Pancreas (tissue), 10 donors: ENCODE measurements at regions not wholly inside any gene's neighbourhood (a gene's known extent, or its start where the extent isn't known, plus 50 kb on each side); places are given as distances from the start of the nearest gene placed in this dataset.

Experiments
- ATAC-seq, 4 donors: fragments of 200-7000 bp; cut with Tn5 transposase; one replicate each; pipeline versions ENCODE4 v1.8.0 to v1.9.1; 2020; ENCODE audit warnings: mild to moderate bottlenecking in 4 of 4, moderate library complexity in 4 of 4
- DNase-seq, 6 donors: peaks; one replicate each; pipeline ENCODE4 v3.0.0-alpha.2; 2020
- FAIRE-seq: peaks from 2 replicates; lab custom pipeline; 2012; peaks lifted over from hg19 to GRCh38; lab: Jason Lieb, UNC
- H3K27ac ChIP-seq, 4 donors: fragments of 200-600 bp; sonication (generic); 1 replicate in 3 of 4; 2 replicates in 1 of 4; pipeline versions ENCODE4 v1.5.0 to v1.8.0; 2020
- H3K27me3 ChIP-seq, 4 donors: fragments of 200-600 bp; one replicate each; pipeline ENCODE4 v1.8.0; 2021
- H3K36me3 ChIP-seq, 3 donors: fragments of 200-600 bp; sonication (generic) in 1 of 3; one replicate each; pipeline versions ENCODE4 v1.5.0 to v1.8.0; 2020 to 2021
- H3K4me1 ChIP-seq, 3 donors: fragments of 200-600 bp; one replicate each; pipeline ENCODE4 v1.8.0; 2021
- H3K4me3 ChIP-seq, 4 donors: fragments of 200-600 bp; sonication (generic) in 2 of 4; one replicate each; pipeline versions ENCODE4 v1.5.0 to v1.8.0; 2020 to 2021
- H3K9me3 ChIP-seq, 4 donors: fragments of 200-600 bp; one replicate each; pipeline ENCODE4 v1.8.0; 2021
- CTCF ChIP-seq, 4 donors: fragments of 200-600 bp; sonication (generic) in 3 of 4; IDR thresholded peaks; one replicate each; pipeline versions ENCODE4 v1.5.0 to v1.8.0; 2021; ENCODE audit warnings: antibody characterized with exemption in 4 of 4
- WGBS, 2 donors: extraction: QIAGEN DNeasy Blood & Tissue Kit; methylation state at CpG; one replicate each; pipeline ENCODE4 v1.1.7; 2013; 5-methylcytosine and 5-hydroxymethylcytosine counted together
- intact Hi-C, 3 donors: fragments of 100-400 bp; cut with DNase I; formaldehyde crosslinking; loops; one replicate each; pipeline versions ENCODE4 v1.11.1 to v1.14.2; 2022
- donor health status: healthy with polysubstance abuse.
- donor health status: DM: no; HTN: no; CAD: no; lungs with moderate emphysema.
- donor health status: DM: no; HTN: no; CAD: no.
- donor health status: control.
- donor health status: control.
- donor health status: Bipolar disorder and iron deficiency.
- donor health status: DM: yes; HTN: yes; CAD: no.
- donor health status: DM: no; HTN: no; CAD: no.
- donor health status: DM: no; HTN: no; CAD: no.
- donor health status: DM: yes; HTN: yes; CAD: no.

- no peak for TF ChIP-seq CTCF (IDR thresholded peaks at IDR 0.05)
- intact Hi-C loops, result no loop called here
- no peak overlapping the region for H3K4me3 ChIP-seq
- 48 to 66% methylated on average over 1 of the region's 1 CpG for WGBS, 2 donors
- FAIRE-seq, result no peak
- H3K27me3 ChIP-seq, result no peaks in the 10 kb centered on the region
- H3K9me3 ChIP-seq, result no peaks in the 10 kb centered on the region
- no peak for DNase-seq
- H3K4me1 ChIP-seq, result no peaks in the 10 kb centered on the region
- no peak overlapping the region for H3K27ac ChIP-seq
- H3K36me3 ChIP-seq, result no peaks in the 10 kb centered on the region
- no peak for ATAC-seq
These were observed 463.6 kb downstream of the ETNK1 start for GRCh38 chr12:23088594-23088993.

- ATAC-seq, result no peak
- no peak overlapping the region for H3K27ac ChIP-seq
- intact Hi-C loops, result no loop called here
- no peak overlapping the region for H3K4me3 ChIP-seq
- no peak for FAIRE-seq
- WGBS, 2 donors, result 61 to 79% methylated on average over 2 of the region's 2 CpGs
- no peaks in the 10 kb centered on the region for H3K9me3 ChIP-seq
- no peak for DNase-seq
- no peaks in the 10 kb centered on the region for H3K36me3 ChIP-seq
- H3K4me1 ChIP-seq, result no peaks in the 10 kb centered on the region
- no peaks in the 10 kb centered on the region for H3K27me3 ChIP-seq
- no peak for TF ChIP-seq CTCF (IDR thresholded peaks at IDR 0.05)
These were observed 468.5 kb downstream of the ETNK1 start for GRCh38 chr12:23093488-23093887.

GRCh38 chr12:23096321-23096720 lies 471.4 kb downstream of the ETNK1 start:
- FAIRE-seq, result no peak
- Histone ChIP-seq H3K27me3 (no peaks in the 10 kb centered on the region), H3K9me3 (no peaks in the 10 kb centered on the region), H3K4me3 (no peak overlapping the region), H3K27ac (no peak overlapping the region), H3K36me3 (no peaks in the 10 kb centered on the region), H3K4me1 (no peaks in the 10 kb centered on the region)
- 55 to 82% methylated on average over 1 of the region's 1 CpG for WGBS, 2 donors
- TF ChIP-seq CTCF (IDR thresholded peaks at IDR 0.05), result no peak
- no peak for DNase-seq
- no peak for ATAC-seq
- intact Hi-C loops, result no loop called here

GRCh38 chr12:23098110-23098509 lies 473.1 kb downstream of the ETNK1 start:
- TF ChIP-seq CTCF (IDR thresholded peaks at IDR 0.05), result no peak
- Histone ChIP-seq H3K27ac (no peak overlapping the region), H3K4me3 (no peak overlapping the region), H3K36me3 (no peaks in the 10 kb centered on the region), H3K27me3 (no peaks in the 10 kb centered on the region), H3K4me1 (no peaks in the 10 kb centered on the region), H3K9me3 (no peaks in the 10 kb centered on the region)
- FAIRE-seq (no peak), DNase-seq (no peak), ATAC-seq (no peak)
- WGBS, 2 donors, result 73 to 80% methylated on average over 5 of the region's 5 CpGs
- intact Hi-C loops, result no loop called here

GRCh38 chr12:23098517-23098916 lies 473.5 kb downstream of the ETNK1 start:
- no peak for ATAC-seq
- no peak overlapping the region for H3K27ac ChIP-seq
- no peaks in the 10 kb centered on the region for H3K9me3 ChIP-seq
- DNase-seq, result no peak
- no peak overlapping the region for H3K4me3 ChIP-seq
- intact Hi-C loops, result no loop called here
- TF ChIP-seq CTCF (IDR thresholded peaks at IDR 0.05), result no peak
- no peaks in the 10 kb centered on the region for H3K27me3 ChIP-seq
- no peaks in the 10 kb centered on the region for H3K4me1 ChIP-seq
- H3K36me3 ChIP-seq, result no peaks in the 10 kb centered on the region
- no peak for FAIRE-seq
- 6 to 9% methylated on average over 3 of the region's 3 CpGs for WGBS, 2 donors
